ENCODE measurements at regions not wholly inside any gene's neighbourhood (a gene's known extent, or its start where the extent isn't known, plus 50 kb on each side); places are given as distances from the start of the nearest gene placed in this dataset.

- TF ChIP-seq, protein P1, sequence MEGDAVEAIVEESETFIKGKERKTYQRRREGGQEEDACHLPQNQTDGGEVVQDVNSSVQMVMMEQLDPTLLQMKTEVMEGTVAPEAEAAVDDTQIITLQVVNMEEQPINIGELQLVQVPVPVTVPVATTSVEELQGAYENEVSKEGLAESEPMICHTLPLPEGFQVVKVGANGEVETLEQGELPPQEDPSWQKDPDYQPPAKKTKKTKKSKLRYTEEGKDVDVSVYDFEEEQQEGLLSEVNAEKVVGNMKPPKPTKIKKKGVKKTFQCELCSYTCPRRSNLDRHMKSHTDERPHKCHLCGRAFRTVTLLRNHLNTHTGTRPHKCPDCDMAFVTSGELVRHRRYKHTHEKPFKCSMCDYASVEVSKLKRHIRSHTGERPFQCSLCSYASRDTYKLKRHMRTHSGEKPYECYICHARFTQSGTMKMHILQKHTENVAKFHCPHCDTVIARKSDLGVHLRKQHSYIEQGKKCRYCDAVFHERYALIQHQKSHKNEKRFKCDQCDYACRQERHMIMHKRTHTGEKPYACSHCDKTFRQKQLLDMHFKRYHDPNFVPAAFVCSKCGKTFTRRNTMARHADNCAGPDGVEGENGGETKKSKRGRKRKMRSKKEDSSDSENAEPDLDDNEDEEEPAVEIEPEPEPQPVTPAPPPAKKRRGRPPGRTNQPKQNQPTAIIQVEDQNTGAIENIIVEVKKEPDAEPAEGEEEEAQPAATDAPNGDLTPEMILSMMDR (IDR thresholded peaks at IDR 0.05) = no peak
- no peak for TF ChIP-seq POLR2A (IDR thresholded peaks at IDR 0.05)
Observed at GRCh38 chr10:128448796-128449195, 322.6 kb upstream of the MKI67 start.

All from ovary (tissue), 3 donors.